H1 (cell line): ENCODE measurements at regions not wholly inside any gene's neighbourhood (a gene's known extent, or its start where the extent isn't known, plus 50 kb on each side); places are given as distances from the start of the nearest gene placed in this dataset.

Source experiments
- BRCA1 ChIP-seq: IDR thresholded peaks from 2 replicates; pipeline ENCODE4 v1.6.1; 2012; ENCODE audit warnings: low read depth, low read length, improper control_type of control experiment
- CTBP2 ChIP-seq: IDR thresholded peaks from 2 replicates; pipeline ENCODE4 v1.7.0; 2011; ENCODE audit warnings: borderline replicate concordance, mild to moderate bottlenecking, moderate library complexity, mixed read lengths, low read length; ENCODE audit not compliant: insufficient read depth, insufficient read length
- EP300 ChIP-seq, 2 experiments: IDR thresholded peaks; 1 replicate in 1 of 2; 2 replicates in 1 of 2; pipeline ENCODE4 v1.6.1; 2011 to 2012; ENCODE audit warnings: low read depth in 2 of 2, low read length in 2 of 2, mild to moderate bottlenecking in 2 of 2, borderline replicate concordance in 1 of 2, inconsistent platforms in 1 of 2, moderate library complexity in 1 of 2
- GTF2F1 ChIP-seq: IDR thresholded peaks from 2 replicates; pipeline ENCODE4 v1.6.1; 2012; ENCODE audit warnings: low read depth, low read length, improper control_type of control experiment, borderline replicate concordance
- JUND ChIP-seq: IDR thresholded peaks from 2 replicates; pipeline ENCODE4 v1.6.1; 2011; ENCODE audit warnings: mild to moderate bottlenecking, improper control_type of control experiment, low read length
- POLR2AphosphoS5 ChIP-seq: IDR thresholded peaks from 2 replicates; pipeline ENCODE4 v1.6.1; 2011; ENCODE audit warnings: low read depth, low read length
- SP4 ChIP-seq: IDR thresholded peaks from 2 replicates; pipeline ENCODE4 v1.6.1; 2012; ENCODE audit warnings: low read length, inconsistent platforms
- SRF ChIP-seq: IDR thresholded peaks from 2 replicates; pipeline ENCODE4 v1.6.1; 2011; ENCODE audit warnings: mild to moderate bottlenecking, low read depth, low read length, moderate library complexity

DNA sequence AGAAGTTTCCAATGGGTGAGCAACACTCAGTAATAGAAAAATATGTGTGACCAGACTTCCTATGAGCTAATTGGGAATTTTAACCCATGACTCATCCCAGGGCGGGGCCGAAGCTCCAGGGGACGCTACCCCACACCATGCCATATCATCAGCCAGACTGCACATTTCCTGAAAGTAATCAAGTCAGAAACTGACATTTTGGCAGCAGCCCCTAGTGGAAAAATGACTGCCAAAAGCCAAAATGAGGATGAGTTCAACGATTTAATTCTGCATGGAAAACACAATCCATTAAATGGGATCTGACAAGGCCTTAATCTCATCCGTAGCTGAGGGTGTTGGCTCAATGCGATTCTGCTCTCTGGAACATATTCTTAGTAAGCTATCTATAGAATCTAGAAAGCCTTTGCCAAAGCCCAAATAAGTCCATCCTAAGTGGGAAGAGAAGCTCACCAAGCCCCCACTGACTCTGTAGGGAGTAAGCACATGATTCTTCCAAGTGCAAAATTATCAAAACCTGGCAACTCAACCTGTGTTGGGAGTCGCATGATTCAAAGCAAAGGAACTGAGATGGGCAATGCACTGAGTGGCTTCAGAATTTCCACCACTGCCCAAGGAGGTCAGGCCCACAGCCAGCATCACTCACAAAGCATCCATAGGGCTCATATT, 93.1 kb upstream of the PDE1C start:
- TF ChIP-seq POLR2AphosphoS5 (no peak), CTBP2 (no peak), BRCA1 (no peak), EP300 (IDR thresholded peaks at IDR 0.05; ENCODE audit: borderline replicate concordance in 1 of 2, low read depth in 2 of 2, low read length in 2 of 2) (no peak), SRF (no peak), JUND (no peak), SP4 (no peak), GTF2F1 (no peak)
